WERI-Rb-1 (cell line): ENCODE measurements at regions not wholly inside any gene's neighbourhood (a gene's known extent, or its start where the extent isn't known, plus 50 kb on each side); places are given as distances from the start of the nearest gene placed in this dataset.

Experiments used
- DNase-seq: peaks from one replicate; pipeline ENCODE4 v3.0.0-alpha.2; 2020
- H3K27ac ChIP-seq: fragments of 250-450 bp; sonication (Bioruptor Pico); 2 replicates; pipeline ENCODE4 v1.5.1; 2020; ENCODE audit warnings: mild to moderate bottlenecking, moderate library complexity
- H3K27me3 ChIP-seq: fragments of 250-450 bp; sonication (Bioruptor Pico); 2 replicates; pipeline ENCODE4 v1.5.1; 2021; ENCODE audit warnings: mild to moderate bottlenecking, low read depth, moderate library complexity; ENCODE audit not compliant: insufficient read depth, severe bottlenecking
- H3K36me3 ChIP-seq: fragments of 250-450 bp; sonication (Bioruptor Pico); 2 replicates; pipeline ENCODE4 v1.5.1; 2020; ENCODE audit warnings: mild to moderate bottlenecking, moderate library complexity
- H3K4me3 ChIP-seq: 2 replicates; pipeline ENCODE4 v1.5.1; 2011; ENCODE audit warnings: low read depth, mild to moderate bottlenecking, control low read depth, low read length
- H3K9me3 ChIP-seq: fragments of 250-450 bp; sonication (Bioruptor Pico); 2 replicates; pipeline ENCODE4 v1.5.1; 2021; ENCODE audit warnings: mild to moderate bottlenecking, moderate library complexity; ENCODE audit not compliant: severe bottlenecking
- CTCF ChIP-seq: IDR thresholded peaks from 2 replicates; pipeline ENCODE4 v1.5.1; 2011; ENCODE audit warnings: low read depth, mild to moderate bottlenecking, control low read depth, inconsistent platforms, low read length

- Histone ChIP-seq H3K4me3 (no peak overlapping the region), H3K9me3 (no peaks in the 10 kb centered on the region), H3K27me3 (no peaks in the 10 kb centered on the region), H3K36me3 (peaks cover 6% of the 10 kb centered on the region; the same call in 1 of the 2 replicates), H3K27ac (peak overlapping the region; percentile 85)
- DNase-seq = no peak
- TF ChIP-seq CTCF = peak; percentile 20; the same call in 1 of the 2 replicates
These were observed 76.1 kb downstream of the RPL27A start for GRCh38 chr11:8758619-8759169.

- no peak overlapping the region for H3K4me3 ChIP-seq
- H3K36me3 ChIP-seq = peaks cover 6% of the 10 kb centered on the region; the same call in 1 of the 2 replicates
- peak; percentile 84 for DNase-seq
- H3K9me3 ChIP-seq = no peaks in the 10 kb centered on the region
- H3K27ac ChIP-seq = peak overlapping the region; percentile 85
- TF ChIP-seq CTCF = no peak
- no peaks in the 10 kb centered on the region for H3K27me3 ChIP-seq
These were observed 77.0 kb downstream of the RPL27A start for GRCh38 chr11:8759634-8760033.

DNA sequence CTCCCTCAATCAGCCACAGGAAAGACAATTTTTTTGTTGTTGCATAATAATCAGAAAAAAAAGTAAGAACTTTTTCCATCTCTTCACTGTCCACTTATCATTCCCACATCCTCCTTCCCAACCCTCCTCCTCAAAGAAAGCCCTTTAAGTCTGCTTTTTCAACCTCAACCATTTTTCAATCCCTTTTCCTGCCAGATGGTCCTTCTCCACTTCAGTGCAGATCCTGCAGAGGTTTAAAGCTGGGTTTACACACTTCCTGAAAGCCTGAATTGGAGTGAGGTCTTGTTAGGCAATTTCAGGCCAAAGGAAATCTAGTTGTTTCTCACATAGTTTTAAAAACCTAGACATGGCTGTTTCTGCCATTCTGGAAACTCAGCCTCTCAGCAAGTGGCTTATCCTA is 78.3 kb downstream of the RPL27A start:
- Histone ChIP-seq H3K27me3 (no peaks in the 10 kb centered on the region), H3K4me3 (no peak overlapping the region), H3K36me3 (no peaks in the 10 kb centered on the region), H3K9me3 (no peaks in the 10 kb centered on the region), H3K27ac (peak overlapping the region; percentile 85)
- TF ChIP-seq CTCF = no peak
- DNase-seq = peak; percentile 54

- no peak overlapping the region for H3K4me3 ChIP-seq
- TF ChIP-seq CTCF = no peak
- H3K36me3 ChIP-seq = no peaks in the 10 kb centered on the region
- DNase-seq = no peak
- H3K27ac ChIP-seq = no peak overlapping the region
- H3K27me3 ChIP-seq = no peaks in the 10 kb centered on the region
- H3K9me3 ChIP-seq = no peaks in the 10 kb centered on the region
These were observed 80.6 kb downstream of the RPL27A start for GRCh38 chr11:8763070-8763685.

DNA sequence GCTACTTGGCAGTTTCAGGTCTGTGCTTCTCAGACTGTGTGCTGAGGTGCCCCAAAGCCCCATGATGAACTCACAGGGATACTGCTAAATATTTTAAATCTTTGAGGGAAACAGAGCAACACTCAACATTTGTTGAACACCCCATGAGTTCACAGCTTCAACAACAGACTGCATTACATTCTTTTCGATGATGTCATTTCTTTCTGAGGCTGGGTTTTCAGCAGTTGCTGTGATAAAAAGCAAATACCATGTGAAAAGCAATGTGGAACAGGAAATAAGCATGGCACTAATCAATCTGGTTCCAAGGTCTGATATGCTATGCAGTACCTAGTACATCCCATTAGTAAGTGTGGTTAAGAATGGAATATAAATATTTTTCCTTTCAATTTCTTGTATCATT is 82.7 kb downstream of the RPL27A start:
- no peaks in the 10 kb centered on the region for H3K9me3 ChIP-seq
- H3K36me3 ChIP-seq = no peaks in the 10 kb centered on the region
- TF ChIP-seq CTCF = no peak
- H3K4me3 ChIP-seq = no peak overlapping the region
- no peak for DNase-seq
- no peak overlapping the region for H3K27ac ChIP-seq
- no peaks in the 10 kb centered on the region for H3K27me3 ChIP-seq
